D721Med (cell line): ENCODE measurements at regions not wholly inside any gene's neighbourhood (a gene's known extent, or its start where the extent isn't known, plus 50 kb on each side); places are given as distances from the start of the nearest gene placed in this dataset.

Experiments
- DNase-seq: peaks from one replicate; pipeline ENCODE4 v3.0.0; 2011; ENCODE audit warnings: low spot score; ENCODE audit not compliant: insufficient read length
- FAIRE-seq: peaks from 2 replicates; lab custom pipeline; 2011; peaks lifted over from hg19 to GRCh38; lab: Jason Lieb, UNC
- TF ChIP-seq, protein P1 (sequence below): IDR thresholded peaks from 2 replicates; pipeline ENCODE4 v1.5.1; 2012; ENCODE audit warnings: mild to moderate bottlenecking, control low read depth; ENCODE audit not compliant: insufficient read depth; ENCODE audit errors: missing control alignments

DNA sequence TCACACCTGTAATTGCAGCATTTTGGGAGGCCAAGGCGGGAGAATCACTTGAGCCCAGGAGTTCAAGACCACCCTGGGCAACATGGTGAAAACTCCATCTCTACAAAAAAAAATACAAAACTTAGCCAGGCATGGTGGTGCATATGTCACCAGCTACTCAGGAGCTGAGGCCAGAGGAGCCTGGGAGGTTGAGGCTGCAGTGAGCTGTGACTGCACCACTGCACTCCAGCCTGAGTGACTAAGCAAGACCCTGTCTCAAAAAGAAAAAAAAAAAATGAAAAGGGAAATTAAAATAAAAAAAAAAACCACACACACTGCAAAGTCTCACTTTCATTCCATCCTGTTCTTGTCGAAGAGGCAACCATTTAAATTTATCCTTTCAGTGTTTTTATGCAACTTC is 100.8 kb upstream of the PIAS1 start:
- DNase-seq (no peak), FAIRE-seq (no peak)
- TF ChIP-seq, protein P1, sequence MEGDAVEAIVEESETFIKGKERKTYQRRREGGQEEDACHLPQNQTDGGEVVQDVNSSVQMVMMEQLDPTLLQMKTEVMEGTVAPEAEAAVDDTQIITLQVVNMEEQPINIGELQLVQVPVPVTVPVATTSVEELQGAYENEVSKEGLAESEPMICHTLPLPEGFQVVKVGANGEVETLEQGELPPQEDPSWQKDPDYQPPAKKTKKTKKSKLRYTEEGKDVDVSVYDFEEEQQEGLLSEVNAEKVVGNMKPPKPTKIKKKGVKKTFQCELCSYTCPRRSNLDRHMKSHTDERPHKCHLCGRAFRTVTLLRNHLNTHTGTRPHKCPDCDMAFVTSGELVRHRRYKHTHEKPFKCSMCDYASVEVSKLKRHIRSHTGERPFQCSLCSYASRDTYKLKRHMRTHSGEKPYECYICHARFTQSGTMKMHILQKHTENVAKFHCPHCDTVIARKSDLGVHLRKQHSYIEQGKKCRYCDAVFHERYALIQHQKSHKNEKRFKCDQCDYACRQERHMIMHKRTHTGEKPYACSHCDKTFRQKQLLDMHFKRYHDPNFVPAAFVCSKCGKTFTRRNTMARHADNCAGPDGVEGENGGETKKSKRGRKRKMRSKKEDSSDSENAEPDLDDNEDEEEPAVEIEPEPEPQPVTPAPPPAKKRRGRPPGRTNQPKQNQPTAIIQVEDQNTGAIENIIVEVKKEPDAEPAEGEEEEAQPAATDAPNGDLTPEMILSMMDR, result no peak

DNA sequence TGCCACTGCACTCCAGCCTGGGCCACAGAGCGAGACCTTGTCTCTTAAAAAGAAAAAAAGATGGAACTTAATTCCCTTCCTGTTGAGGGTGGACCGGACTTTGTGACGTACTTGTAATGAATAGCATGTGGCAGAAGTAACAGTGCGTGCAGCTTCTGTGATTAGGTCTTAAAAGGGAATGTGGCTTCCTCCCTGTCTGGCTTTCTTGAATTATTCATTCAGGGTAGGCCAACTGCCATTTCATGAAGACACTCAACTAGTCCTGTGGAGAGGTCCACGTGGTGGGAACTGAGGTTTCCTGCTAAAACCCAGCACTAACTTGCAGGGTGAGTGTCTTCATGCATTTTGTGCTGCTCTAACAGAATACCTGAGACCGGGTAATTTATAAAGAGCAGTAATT is 98.9 kb upstream of the PIAS1 start:
- no peak for DNase-seq
- FAIRE-seq, result no peak
- TF ChIP-seq, protein P1, result no peak

DNA sequence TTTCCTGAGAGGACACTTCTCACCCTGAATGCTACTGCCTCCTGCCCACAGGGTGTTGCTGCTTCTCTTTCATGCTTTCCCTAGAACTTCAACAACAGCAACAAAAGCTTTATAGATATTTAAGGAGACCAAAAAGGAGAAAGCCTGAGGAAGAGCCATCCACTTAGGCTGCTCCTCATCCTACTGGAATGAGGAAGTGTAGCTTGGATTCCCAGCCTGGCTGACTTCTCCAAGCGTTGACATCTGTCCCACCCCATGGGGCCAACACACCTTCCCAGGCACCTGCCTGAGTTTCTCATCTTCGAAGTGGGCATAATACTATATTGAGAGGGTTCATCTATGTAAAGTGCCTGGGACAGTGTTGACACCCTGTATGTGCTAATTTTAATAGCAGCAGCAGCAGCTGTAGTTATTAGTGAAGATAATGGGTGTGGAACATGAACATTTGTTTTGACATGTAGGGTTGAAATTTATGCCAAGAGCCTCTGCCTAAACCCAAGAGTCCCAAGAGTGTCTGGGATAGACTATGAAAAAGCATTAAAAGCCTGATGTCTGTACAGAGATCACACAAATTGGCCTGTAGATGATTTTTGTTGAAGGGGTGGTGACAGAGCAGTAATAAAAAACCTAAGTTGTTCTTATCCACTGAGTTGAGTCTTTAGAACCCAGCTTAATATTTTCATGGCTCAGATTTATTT is 96.5 kb upstream of the PIAS1 start:
- DNase-seq, result no peak
- FAIRE-seq, result no peak
- TF ChIP-seq, protein P1, result no peak

DNA sequence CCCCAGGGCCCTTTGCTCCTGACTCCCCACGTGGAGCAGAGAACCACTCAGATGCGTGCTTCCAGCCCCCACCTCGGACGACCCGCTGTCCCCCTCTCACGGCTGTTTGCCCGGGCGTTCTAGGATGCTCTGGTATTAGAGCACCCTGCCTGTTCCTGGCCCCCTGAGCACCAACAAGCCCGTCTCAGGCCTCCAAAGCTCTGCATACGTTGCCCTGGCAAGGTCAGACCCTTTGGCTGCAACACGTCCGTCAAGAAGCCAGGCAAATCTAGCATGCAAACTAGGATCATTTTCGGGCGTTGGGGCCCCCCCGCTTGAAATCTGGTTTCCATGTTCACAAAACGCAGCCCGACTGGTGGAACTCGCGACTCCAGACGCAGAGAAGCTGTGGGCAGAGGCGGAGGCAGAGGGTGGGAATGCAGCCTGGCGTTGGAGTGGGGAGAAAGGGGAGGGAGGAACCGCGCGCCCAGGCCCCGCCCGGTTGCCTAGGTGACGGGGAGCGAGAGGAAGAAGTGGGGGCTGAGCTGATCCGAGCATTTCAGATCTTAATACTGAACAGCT is 86.2 kb upstream of the PIAS1 start:
- DNase-seq, result peak; percentile 69
- FAIRE-seq, result no peak
- TF ChIP-seq, protein P1, result no peak

DNA sequence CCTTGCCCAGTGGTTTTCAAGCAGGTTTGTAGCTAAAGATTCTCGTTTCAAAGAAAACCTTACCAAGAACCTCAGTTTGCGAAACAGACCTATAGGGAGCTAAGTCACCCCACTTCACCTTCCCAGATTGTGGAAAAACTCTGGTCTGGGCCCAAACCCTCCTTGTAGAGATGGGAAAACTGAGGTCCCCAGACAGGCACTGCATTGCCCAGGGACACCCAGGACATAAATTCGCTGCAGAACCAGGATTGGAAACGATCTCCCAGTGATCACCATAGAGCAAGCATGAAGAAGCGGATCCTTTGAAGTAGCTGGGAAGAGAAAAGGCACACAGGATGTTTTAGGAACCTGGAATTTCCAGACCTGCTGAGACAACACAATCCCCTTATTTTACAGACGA is 85.6 kb upstream of the PIAS1 start:
- TF ChIP-seq, protein P1, result no peak

DNA sequence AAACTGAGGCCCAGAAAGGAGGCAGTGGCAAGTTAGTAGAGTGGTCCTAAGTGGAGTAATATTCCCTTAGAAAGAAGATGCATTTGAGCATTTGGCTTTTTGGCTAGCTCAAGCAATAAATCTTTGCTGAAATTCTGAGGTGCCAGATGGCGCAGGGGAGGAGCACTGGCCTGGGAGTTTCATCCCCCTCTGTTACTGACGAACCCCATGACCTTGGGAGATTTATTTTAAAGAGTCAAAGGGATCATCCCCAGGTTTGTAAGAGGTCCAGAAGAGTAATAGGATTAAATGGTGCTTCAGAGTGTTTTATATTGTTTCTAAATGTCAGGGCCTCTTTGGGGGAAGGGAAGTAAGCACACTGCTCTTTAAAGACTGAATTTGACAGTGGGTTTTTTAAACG is 85.1 kb upstream of the PIAS1 start:
- DNase-seq, result peak; percentile 23
- TF ChIP-seq, protein P1, result no peak
- FAIRE-seq, result peak; percentile 93

More for the DNA sequence above, 85.6 kb upstream of the PIAS1 start:
- DNase-seq, result no peak
- no peak for FAIRE-seq

DNA sequence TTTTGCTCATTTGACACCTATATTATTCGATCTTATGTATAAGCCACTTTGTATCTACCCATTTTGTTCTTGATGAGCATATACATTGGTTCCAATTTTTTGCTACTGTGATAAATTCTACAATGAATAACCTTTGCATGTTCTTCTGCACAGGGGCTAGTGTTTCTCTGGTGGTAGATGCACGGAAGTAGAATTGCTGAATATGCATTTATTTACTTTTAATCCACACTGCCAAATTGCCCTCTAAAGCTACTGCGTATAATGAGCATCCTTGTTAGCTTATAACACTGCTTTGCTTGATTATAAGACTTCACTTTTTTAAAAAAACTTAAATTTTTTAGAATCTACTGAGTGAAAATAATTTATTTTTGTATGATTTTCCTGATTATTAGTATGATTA is 84.2 kb upstream of the PIAS1 start:
- TF ChIP-seq, protein P1, result no peak
- no peak for FAIRE-seq
- no peak for DNase-seq
